ENCODE measurements at regions not wholly inside any gene's neighbourhood (a gene's known extent, or its start where the extent isn't known, plus 50 kb on each side); places are given as distances from the start of the nearest gene placed in this dataset.

GRCh38 chr18:79614211-79614955, 65.2 kb upstream of the CTDP1 start:
- TF ChIP-seq, protein P1, sequence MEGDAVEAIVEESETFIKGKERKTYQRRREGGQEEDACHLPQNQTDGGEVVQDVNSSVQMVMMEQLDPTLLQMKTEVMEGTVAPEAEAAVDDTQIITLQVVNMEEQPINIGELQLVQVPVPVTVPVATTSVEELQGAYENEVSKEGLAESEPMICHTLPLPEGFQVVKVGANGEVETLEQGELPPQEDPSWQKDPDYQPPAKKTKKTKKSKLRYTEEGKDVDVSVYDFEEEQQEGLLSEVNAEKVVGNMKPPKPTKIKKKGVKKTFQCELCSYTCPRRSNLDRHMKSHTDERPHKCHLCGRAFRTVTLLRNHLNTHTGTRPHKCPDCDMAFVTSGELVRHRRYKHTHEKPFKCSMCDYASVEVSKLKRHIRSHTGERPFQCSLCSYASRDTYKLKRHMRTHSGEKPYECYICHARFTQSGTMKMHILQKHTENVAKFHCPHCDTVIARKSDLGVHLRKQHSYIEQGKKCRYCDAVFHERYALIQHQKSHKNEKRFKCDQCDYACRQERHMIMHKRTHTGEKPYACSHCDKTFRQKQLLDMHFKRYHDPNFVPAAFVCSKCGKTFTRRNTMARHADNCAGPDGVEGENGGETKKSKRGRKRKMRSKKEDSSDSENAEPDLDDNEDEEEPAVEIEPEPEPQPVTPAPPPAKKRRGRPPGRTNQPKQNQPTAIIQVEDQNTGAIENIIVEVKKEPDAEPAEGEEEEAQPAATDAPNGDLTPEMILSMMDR (IDR thresholded peaks at IDR 0.05), result no peak
- TF ChIP-seq POLR2A (IDR thresholded peaks at IDR 0.05) (no peak), EP300 (IDR thresholded peaks at IDR 0.05) (no peak)

All from ovary (tissue), 3 donors.